ENCODE measurements at regions not wholly inside any gene's neighbourhood (a gene's known extent, or its start where the extent isn't known, plus 50 kb on each side); places are given as distances from the start of the nearest gene placed in this dataset.

GRCh38 chr10:110442746-110443145, 55.0 kb upstream of the DUSP5 start:
- no peak for ATAC-seq (replicated peaks)
- H3K36me3 Mint-ChIP-seq (ENCODE audit: low read depth), result no peaks in the 10 kb centered on the region
- H3K4me1 Mint-ChIP-seq, result peaks cover 9% of the 10 kb centered on the region
- H3K9me3 Mint-ChIP-seq, result no peaks in the 10 kb centered on the region
- no peak overlapping the region for H3K4me3 Mint-ChIP-seq
- no peaks in the 10 kb centered on the region for H3K27me3 Mint-ChIP-seq
- H3K27ac Mint-ChIP-seq, result no peak overlapping the region

GRCh38 chr10:110443239-110444003, 54.3 kb upstream of the DUSP5 start:
- no peak overlapping the region for H3K4me3 Mint-ChIP-seq
- H3K27ac Mint-ChIP-seq, result no peak overlapping the region
- peaks cover 9% of the 10 kb centered on the region for H3K4me1 Mint-ChIP-seq
- H3K27me3 Mint-ChIP-seq, result no peaks in the 10 kb centered on the region
- H3K9me3 Mint-ChIP-seq, result no peaks in the 10 kb centered on the region
- H3K36me3 Mint-ChIP-seq (ENCODE audit: low read depth), result no peaks in the 10 kb centered on the region
- ATAC-seq (replicated peaks), result no peak

- H3K27me3 Mint-ChIP-seq, result no peaks in the 10 kb centered on the region
- peaks cover 9% of the 10 kb centered on the region for H3K4me1 Mint-ChIP-seq
- no peak overlapping the region for H3K27ac Mint-ChIP-seq
- no peaks in the 10 kb centered on the region for H3K9me3 Mint-ChIP-seq
- no peaks in the 10 kb centered on the region for H3K36me3 Mint-ChIP-seq (ENCODE audit: low read depth)
- no peak overlapping the region for H3K4me3 Mint-ChIP-seq
- no peak for ATAC-seq (replicated peaks)
Observed at GRCh38 chr10:110444004-110444337, 53.7 kb upstream of the DUSP5 start.

- no peak for ATAC-seq (replicated peaks)
- Mint-ChIP-seq H3K9me3 (no peaks in the 10 kb centered on the region), H3K27me3 (no peaks in the 10 kb centered on the region), H3K4me1 (peaks cover 9% of the 10 kb centered on the region), H3K27ac (no peak overlapping the region), H3K36me3 (ENCODE audit: low read depth) (no peaks in the 10 kb centered on the region), H3K4me3 (no peak overlapping the region)
Observed at GRCh38 chr10:110445871-110446270, 51.8 kb upstream of the DUSP5 start.

- Mint-ChIP-seq H3K27me3 (no peaks in the 10 kb centered on the region), H3K9me3 (no peaks in the 10 kb centered on the region), H3K36me3 (ENCODE audit: low read depth) (no peaks in the 10 kb centered on the region), H3K4me1 (peaks cover 9% of the 10 kb centered on the region), H3K27ac (no peak overlapping the region), H3K4me3 (no peak overlapping the region)
- ATAC-seq (replicated peaks), result no peak
Observed at GRCh38 chr10:110446277-110446676, 51.4 kb upstream of the DUSP5 start.

GRCh38 chr10:110446954-110447608, 50.6 kb upstream of the DUSP5 start:
- ATAC-seq (replicated peaks), result no peak
- no peak overlapping the region for H3K27ac Mint-ChIP-seq
- H3K4me1 Mint-ChIP-seq, result peaks cover 3% of the 10 kb centered on the region
- no peak overlapping the region for H3K4me3 Mint-ChIP-seq
- no peaks in the 10 kb centered on the region for H3K36me3 Mint-ChIP-seq (ENCODE audit: low read depth)
- no peaks in the 10 kb centered on the region for H3K9me3 Mint-ChIP-seq
- H3K27me3 Mint-ChIP-seq, result no peaks in the 10 kb centered on the region

- H3K36me3 Mint-ChIP-seq (ENCODE audit: low read depth), result no peaks in the 10 kb centered on the region
- no peak overlapping the region for H3K4me3 Mint-ChIP-seq
- no peak overlapping the region for H3K27ac Mint-ChIP-seq
- no peak for ATAC-seq (replicated peaks)
- H3K9me3 Mint-ChIP-seq, result no peaks in the 10 kb centered on the region
- no peaks in the 10 kb centered on the region for H3K4me1 Mint-ChIP-seq
- no peaks in the 10 kb centered on the region for H3K27me3 Mint-ChIP-seq
Observed at GRCh38 chr10:110447886-110448285, 49.8 kb upstream of the DUSP5 start.

Data from activated T-helper 17 cell treated with anti-CD3 and anti-CD28 coated beads, Interleukin-2, amount 50 U/mL, for 72 hours (primary cell).